ENCODE measurements at regions not wholly inside any gene's neighbourhood (a gene's known extent, or its start where the extent isn't known, plus 50 kb on each side); places are given as distances from the start of the nearest gene placed in this dataset.

DNA sequence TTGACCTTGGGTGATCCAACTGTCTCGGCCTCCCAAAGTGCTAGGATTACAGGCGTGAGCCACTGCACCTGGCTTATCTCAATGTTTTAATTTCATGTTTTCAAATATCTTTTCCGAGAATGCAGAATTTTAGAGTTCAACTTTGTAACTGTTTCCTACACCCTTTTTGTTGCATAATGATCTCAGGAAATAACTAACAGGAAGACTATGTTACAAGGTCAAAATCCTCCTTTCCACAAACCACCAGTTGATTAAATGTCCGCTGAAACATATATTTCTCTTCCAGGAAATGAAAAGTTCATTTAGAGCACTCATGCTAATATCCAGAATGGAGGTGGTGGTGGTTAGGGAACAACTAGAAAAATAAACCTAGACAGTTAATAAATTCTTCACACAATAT, 377.8 kb downstream of the PPP4R3C start:
- H3K27me3 ChIP-seq = no peaks in the 10 kb centered on the region
- intact Hi-C loops (cut with DNase I) = no loop called here
- H3K36me3 ChIP-seq = no peaks in the 10 kb centered on the region
- H3K27ac ChIP-seq = no peak overlapping the region
- no peak overlapping the region for H3K4me3 ChIP-seq
- WGBS, 3 donors = 20 to 31% (median 25%) methylated on average over 4 of the region's 4 CpGs
- no peaks in the 10 kb centered on the region for H3K9me3 ChIP-seq
- no peak for TF ChIP-seq POLR2A (IDR thresholded peaks at IDR 0.05)
- TF ChIP-seq CTCF (IDR thresholded peaks at IDR 0.05) = no peak
- TF ChIP-seq EP300 (IDR thresholded peaks at IDR 0.05) = no peak
- no peaks in the 10 kb centered on the region for H3K4me1 ChIP-seq (ENCODE audit: insufficient read depth)
- DNase-seq = no peak

GRCh38 chrX:27078371-27078770, 384.8 kb downstream of the PPP4R3C start:
- no peak overlapping the region for H3K4me3 ChIP-seq
- no peak for DNase-seq
- whole genome bisulfite sequencing, 3 donors = 49 to 71% (median 68%) methylated on average over 1 of the region's 1 CpG
- no peaks in the 10 kb centered on the region for H3K36me3 ChIP-seq
- peaks cover 0 to 6% of the 10 kb centered on the region in 2 donors for H3K9me3 ChIP-seq
- H3K4me1 ChIP-seq (ENCODE audit: insufficient read depth) = no peaks in the 10 kb centered on the region
- TF ChIP-seq CTCF (IDR thresholded peaks at IDR 0.05) (no peak), POLR2A (IDR thresholded peaks at IDR 0.05) (no peak), EP300 (IDR thresholded peaks at IDR 0.05) (no peak)
- no peaks in the 10 kb centered on the region for H3K27me3 ChIP-seq
- no peak overlapping the region for H3K27ac ChIP-seq
- intact Hi-C loops (cut with DNase I) = no loop called here

GRCh38 chrX:27057883-27058282, 405.3 kb downstream of the PPP4R3C start:
- DNase-seq = no peak
- TF ChIP-seq POLR2A (IDR thresholded peaks at IDR 0.05) (no peak), EP300 (IDR thresholded peaks at IDR 0.05) (no peak), CTCF (IDR thresholded peaks at IDR 0.05) (no peak)
- H3K27ac ChIP-seq = no peak overlapping the region
- 73 to 81% (median 74%) methylated on average over 5 of the region's 5 CpGs for WGBS, 3 donors
- H3K4me3 ChIP-seq = no peak overlapping the region
- H3K36me3 ChIP-seq = no peaks in the 10 kb centered on the region
- H3K4me1 ChIP-seq (ENCODE audit: insufficient read depth) = no peaks in the 10 kb centered on the region
- H3K27me3 ChIP-seq = no peaks in the 10 kb centered on the region
- H3K9me3 ChIP-seq = no peaks in the 10 kb centered on the region
- intact Hi-C loops (cut with DNase I) = no loop called here

DNA sequence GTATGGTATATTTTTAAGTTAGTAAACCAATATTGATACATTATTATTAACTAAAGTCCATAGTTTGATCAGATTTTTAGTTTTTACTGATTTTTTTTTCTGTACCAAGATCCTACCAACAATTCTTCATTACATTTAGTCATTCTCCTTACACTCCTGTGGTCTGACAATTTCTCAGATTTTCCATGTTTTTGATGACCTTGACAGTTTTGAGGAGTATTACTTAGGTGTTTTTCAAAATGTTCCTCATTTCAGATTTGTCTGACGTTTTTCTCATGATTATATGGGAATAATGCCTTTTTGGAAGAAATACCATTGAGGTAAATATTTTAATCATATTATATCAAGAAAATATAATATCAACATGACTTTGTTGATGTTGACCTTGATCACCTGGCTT, 423.8 kb downstream of the PPP4R3C start:
- Histone ChIP-seq H3K27ac (no peak overlapping the region), H3K9me3 (no peaks in the 10 kb centered on the region), H3K4me1 (ENCODE audit: insufficient read depth) (no peaks in the 10 kb centered on the region), H3K27me3 (peaks cover 2% of the 10 kb centered on the region), H3K36me3 (no peaks in the 10 kb centered on the region), H3K4me3 (no peak overlapping the region)
- intact Hi-C loops (cut with DNase I) = no loop called here
- WGBS, 3 donors = 14 to 32% (median 27%) methylated on average over 1 of the region's 1 CpG
- TF ChIP-seq POLR2A (IDR thresholded peaks at IDR 0.05) = no peak
- no peak for TF ChIP-seq EP300 (IDR thresholded peaks at IDR 0.05)
- TF ChIP-seq CTCF (IDR thresholded peaks at IDR 0.05) = no peak
- no peak for DNase-seq

DNA sequence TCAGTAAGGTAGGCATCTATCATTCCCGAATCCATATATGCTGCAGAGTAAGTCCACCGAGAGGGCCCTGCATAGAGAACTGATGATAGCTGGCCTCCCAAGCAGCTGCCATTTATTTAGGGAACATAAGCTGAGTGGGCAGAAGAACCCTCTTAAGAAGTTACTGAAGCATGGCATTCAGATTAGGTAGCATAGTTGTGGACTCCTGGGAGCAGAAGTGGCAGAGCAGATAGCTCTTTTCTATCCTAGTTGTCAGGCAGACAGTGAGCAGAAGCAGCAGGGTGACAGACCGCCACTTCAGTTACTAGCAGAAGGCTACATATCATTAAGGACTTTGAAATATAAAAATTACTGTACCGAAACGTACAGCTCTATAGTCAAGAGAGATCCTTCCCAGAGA, 454.7 kb downstream of the PPP4R3C start:
- TF ChIP-seq EP300 (IDR thresholded peaks at IDR 0.05) (no peak), POLR2A (IDR thresholded peaks at IDR 0.05) (no peak), CTCF (IDR thresholded peaks at IDR 0.05) (no peak)
- H3K27ac ChIP-seq = no peak overlapping the region
- H3K36me3 ChIP-seq = no peaks in the 10 kb centered on the region
- intact Hi-C loops (cut with DNase I) = no loop called here
- no peaks in the 10 kb centered on the region for H3K9me3 ChIP-seq
- no peak overlapping the region for H3K4me3 ChIP-seq
- no peak for DNase-seq
- WGBS, 3 donors = 51 to 68% (median 57%) methylated on average over 5 of the region's 5 CpGs
- no peaks in the 10 kb centered on the region for H3K4me1 ChIP-seq (ENCODE audit: insufficient read depth)
- H3K27me3 ChIP-seq = no peaks in the 10 kb centered on the region
